Lower leg skin (tissue), 4 donors: ENCODE measurements at regions not wholly inside any gene's neighbourhood (a gene's known extent, or its start where the extent isn't known, plus 50 kb on each side); places are given as distances from the start of the nearest gene placed in this dataset.

ENCODE experiments used
- DNase-seq, 2 donors: peaks; one replicate each; pipeline ENCODE4 v3.0.0-alpha.2; 2019; ENCODE audit warnings: low spot score in 2 of 2
- H3K4me3 ChIP-seq: fragments of 200-600 bp; sonication (generic); 2 replicates; pipeline ENCODE4 v1.5.1; 2017; ENCODE audit warnings: mild to moderate bottlenecking, low read depth; ENCODE audit not compliant: poor library complexity, severe bottlenecking
- CTCF ChIP-seq, 3 donors: fragments of 450-650 bp; IDR thresholded peaks; one replicate each; pipeline ENCODE4 v1.5.1; 2016; ENCODE audit warnings: antibody characterized with exemption in 3 of 3, mild to moderate bottlenecking in 3 of 3, moderate library complexity in 2 of 3
- POLR2A ChIP-seq, 2 donors: fragments of 450-650 bp; IDR thresholded peaks; one replicate each; pipeline ENCODE4 v1.6.1; 2016 to 2017; ENCODE audit warnings: antibody characterized with exemption in 2 of 2, mild to moderate bottlenecking in 1 of 2, moderate library complexity in 1 of 2
- WGBS, 2 donors: methylation state at CpG; one replicate each; pipeline ENCODE4 v1.1.5; 2018; 5-methylcytosine and 5-hydroxymethylcytosine counted together
- intact Hi-C: fragments of 100-400 bp; cut with DNase I; formaldehyde crosslinking; loops from one replicate; pipeline ENCODE4 v1.15.0; 2023; ENCODE audit warnings: low total_unique reads

DNA sequence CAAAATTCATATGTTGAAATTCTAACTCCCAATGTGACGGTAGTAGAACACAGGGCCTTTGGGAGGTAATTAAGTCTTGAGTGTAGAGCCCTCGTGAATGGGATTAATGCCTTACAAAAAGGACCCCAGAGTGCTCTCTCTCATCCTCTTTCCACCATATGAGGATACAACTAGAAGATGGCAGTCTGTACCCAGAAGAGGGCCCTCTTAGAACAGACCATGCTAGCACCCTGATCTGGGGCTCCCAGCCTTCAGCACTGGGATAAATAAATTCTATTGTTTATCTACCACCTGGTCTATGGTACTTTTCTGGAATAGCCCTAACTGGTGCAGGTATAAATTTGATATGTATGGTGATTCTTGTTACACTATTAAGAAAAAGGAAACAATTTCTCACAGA is 332.3 kb downstream of the BRINP1 start:
- no peak for DNase-seq
- no peak for TF ChIP-seq CTCF (IDR thresholded peaks at IDR 0.05)
- TF ChIP-seq POLR2A (IDR thresholded peaks at IDR 0.05): no peak
- intact Hi-C loops: no loop called here
- H3K4me3 ChIP-seq: no peak overlapping the region
- WGBS, 2 donors: 78 to 82% methylated on average over 2 of the region's 2 CpGs

DNA sequence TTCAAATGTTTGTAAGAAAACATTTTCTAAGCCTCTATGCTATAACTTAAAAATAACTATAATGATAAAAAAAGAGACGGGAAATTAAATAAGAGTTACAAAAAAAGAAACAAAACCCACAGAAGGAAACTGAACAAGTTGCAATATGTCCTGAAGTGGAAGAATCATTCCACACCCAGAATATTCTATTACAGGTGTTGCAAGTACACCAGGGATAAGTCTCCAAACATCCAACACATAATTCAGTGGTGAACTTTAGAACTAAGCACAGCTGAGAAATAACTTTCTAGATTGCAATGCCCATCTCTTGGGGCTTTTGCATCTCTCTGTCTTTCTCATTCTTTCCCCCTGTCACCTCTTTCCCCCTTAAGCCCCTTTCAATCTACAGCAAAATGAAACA is 325.2 kb downstream of the BRINP1 start:
- intact Hi-C loops: no loop called here
- DNase-seq: no peak
- WGBS, 2 donors: 70 to 79% methylated on average over 1 of the region's 1 CpG
- H3K4me3 ChIP-seq: no peak overlapping the region
- TF ChIP-seq POLR2A (IDR thresholded peaks at IDR 0.05) (no peak), CTCF (IDR thresholded peaks at IDR 0.05) (no peak)

GRCh38 chr9:119044806-119045205 is 324.4 kb downstream of the BRINP1 start:
- intact Hi-C loops: no loop called here
- no peak for TF ChIP-seq CTCF (IDR thresholded peaks at IDR 0.05)
- no peak for TF ChIP-seq POLR2A (IDR thresholded peaks at IDR 0.05)
- DNase-seq: no peak
- WGBS, 2 donors: 36 to 52% methylated on average over 1 of the region's 1 CpG
- no peak overlapping the region for H3K4me3 ChIP-seq

DNA sequence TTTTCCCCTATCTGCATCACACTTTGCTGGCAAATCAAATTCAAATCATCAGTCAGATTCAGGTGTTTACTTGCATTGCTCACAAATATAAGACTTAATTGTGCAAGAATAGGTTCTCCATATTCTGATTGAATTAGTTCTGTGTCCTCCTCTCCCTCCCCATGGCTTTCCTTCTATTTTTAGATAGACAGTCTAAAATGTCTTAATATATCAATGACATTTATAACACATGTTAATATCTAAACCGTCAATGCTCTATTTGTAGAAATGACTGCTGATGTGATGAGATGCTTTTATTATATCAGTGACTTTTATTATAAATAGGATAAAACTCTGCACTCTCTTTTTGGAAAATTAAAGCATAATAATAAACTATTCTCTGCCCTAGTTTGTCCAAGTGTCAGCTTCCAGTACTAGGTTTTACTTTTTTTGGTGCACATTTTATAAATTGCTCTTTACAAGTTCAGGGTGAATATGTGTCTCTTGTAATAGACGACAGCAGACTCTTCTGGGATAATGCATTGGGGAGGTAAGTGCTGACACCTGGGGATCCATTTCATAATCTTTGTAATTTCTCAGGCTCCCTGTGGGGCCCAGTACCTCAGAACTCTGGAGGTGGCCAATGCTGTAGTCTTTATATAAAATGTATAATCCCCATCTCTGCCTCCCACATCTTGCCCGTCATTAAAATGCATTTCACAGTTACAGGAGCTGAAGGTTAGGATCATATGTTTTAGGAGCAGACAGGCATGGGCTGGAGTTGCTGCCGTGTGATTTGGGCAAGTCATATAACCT is 321.5 kb downstream of the BRINP1 start:
- no peak for TF ChIP-seq POLR2A (IDR thresholded peaks at IDR 0.05)
- no peak for TF ChIP-seq CTCF (IDR thresholded peaks at IDR 0.05)
- no peak for DNase-seq
- H3K4me3 ChIP-seq: no peak overlapping the region
- intact Hi-C loops: no loop called here
- 71 to 82% methylated on average over 4 of the region's 4 CpGs for WGBS, 2 donors

GRCh38 chr9:119050281-119050680 is 319.0 kb downstream of the BRINP1 start:
- intact Hi-C loops: no loop called here
- H3K4me3 ChIP-seq: no peak overlapping the region
- DNase-seq: no peak

More at GRCh38 chr9:119050281-119050680, 319.0 kb downstream of the BRINP1 start:
- TF ChIP-seq CTCF (IDR thresholded peaks at IDR 0.05) (no peak), POLR2A (IDR thresholded peaks at IDR 0.05) (no peak)
